IMR-90 (cell line): ENCODE measurements at regions not wholly inside any gene's neighbourhood (a gene's known extent, or its start where the extent isn't known, plus 50 kb on each side); places are given as distances from the start of the nearest gene placed in this dataset.

ENCODE experiments used
- ATAC-seq: fragments of 200-7000 bp; cut with Tn5 transposase; 2 replicates; pipeline ENCODE4 v1.9.1; 2020; ENCODE audit warnings: low read depth, mild to moderate bottlenecking, moderate library complexity
- BruUV-seq: library from RNA; stranded (reverse); fragments of 400-500 nt; replicated peaks from 2 replicates; lab custom pipeline; 2021; lab: Mats Ljungman, UMichigan
- CTCF ChIA-PET: fragments of 300-600 bp; formaldehyde crosslinking; extraction: SDS; loops from one replicate; lab custom pipeline; 2021; ENCODE audit warnings: antibody characterized with exemption; lab: Yijun Ruan, JAX
- POLR2A ChIA-PET: fragments of 300-600 bp; sonication (Branson Sonifier 250); formaldehyde crosslinking; loops from one replicate; lab custom pipeline; 2022; ENCODE audit warnings: antibody characterized with exemption; ENCODE audit not compliant: unreplicated experiment; lab: Charles Lee
- DNase-seq: peaks from one replicate; pipeline ENCODE4 v3.0.0; 2013
- H2AFZ ChIP-seq: replicated peaks from 2 replicates; pipeline ENCODE3; 2013; ENCODE audit warnings: low read length, mild to moderate bottlenecking; ENCODE audit not compliant: poor library complexity
- H2AK5ac ChIP-seq: 2 replicates; pipeline ENCODE4 v1.6.1; 2013; ENCODE audit warnings: low read depth, low read length, inconsistent platforms
- H2AK9ac ChIP-seq: replicated peaks from 2 replicates; pipeline ENCODE3; 2013; ENCODE audit warnings: mild to moderate bottlenecking, low read depth, low read length, moderate library complexity; ENCODE audit not compliant: poor library complexity
- H2BK120ac ChIP-seq: 2 replicates; pipeline ENCODE4 v1.6.1; 2013; ENCODE audit warnings: low read depth, low read length, inconsistent platforms
- H2BK15ac ChIP-seq: 3 replicates; pipeline ENCODE4 v1.6.1; 2013; ENCODE audit warnings: low read depth, low read length, inconsistent platforms
- H2BK20ac ChIP-seq: 2 replicates; pipeline ENCODE4 v1.6.1; 2013; ENCODE audit warnings: low read depth, mild to moderate bottlenecking, inconsistent platforms, low read length, moderate library complexity
- H2BK5ac ChIP-seq: 2 replicates; pipeline ENCODE4 v1.6.1; 2013; ENCODE audit warnings: mild to moderate bottlenecking, low read depth, low read length, inconsistent platforms; ENCODE audit not compliant: poor library complexity, severe bottlenecking
- H3K14ac ChIP-seq: replicated peaks from 2 replicates; pipeline ENCODE4 v1.6.1; 2013; ENCODE audit warnings: low read depth, low read length, inconsistent platforms
- H3K18ac ChIP-seq: 2 replicates; pipeline ENCODE4 v1.6.1; 2013; ENCODE audit warnings: low read depth, low read length, control low read depth
- H3K23ac ChIP-seq: 2 replicates; pipeline ENCODE4 v1.6.1; 2013; ENCODE audit warnings: low read depth, low read length, inconsistent platforms
- H3K27ac ChIP-seq: 2 replicates; pipeline ENCODE4 v1.5.1; 2013; ENCODE audit warnings: mild to moderate bottlenecking, control low read depth, low read length; ENCODE audit not compliant: insufficient read depth
- H3K27me3 ChIP-seq: 2 replicates; pipeline ENCODE4 v1.6.1; 2013; ENCODE audit warnings: low read length; ENCODE audit not compliant: control insufficient read depth, insufficient read depth
- H3K36me3 ChIP-seq: 2 replicates; pipeline ENCODE4 v1.6.1; 2013; ENCODE audit warnings: low read length, mixed read lengths; ENCODE audit not compliant: control insufficient read depth, insufficient read depth
- H3K4ac ChIP-seq: 2 replicates; pipeline ENCODE4 v1.6.1; 2013; ENCODE audit warnings: low read depth, low read length, inconsistent platforms
- H3K4me1 ChIP-seq: 2 replicates; pipeline ENCODE4 v1.6.1; 2013; ENCODE audit warnings: low read length, mixed read lengths; ENCODE audit not compliant: control insufficient read depth, insufficient read depth
- H3K4me2 ChIP-seq: 2 replicates; pipeline ENCODE4 v1.6.1; 2013; ENCODE audit warnings: low read depth, mild to moderate bottlenecking, control low read depth, low read length, moderate library complexity
- H3K4me3 ChIP-seq: 2 replicates; pipeline ENCODE4 v1.5.1; 2013; ENCODE audit warnings: low read depth, mild to moderate bottlenecking, control low read depth, low read length, moderate library complexity; ENCODE audit not compliant: insufficient read depth
- H3K56ac ChIP-seq: 2 replicates; pipeline ENCODE4 v1.6.1; 2013; ENCODE audit warnings: low read length, inconsistent platforms; ENCODE audit not compliant: insufficient read depth; ENCODE audit errors: extremely low read depth
- H3K79me1 ChIP-seq, 2 experiments: 2 replicates each; pipeline ENCODE4 v1.6.1; 2013; ENCODE audit warnings: low read length in 2 of 2, inconsistent platforms in 1 of 2, low read depth in 1 of 2
- H3K9ac ChIP-seq: 2 replicates; pipeline ENCODE4 v1.6.1; 2013; ENCODE audit warnings: low read depth, low read length, control low read depth
- H3K9me1 ChIP-seq: 2 replicates; pipeline ENCODE4 v1.6.1; 2013; ENCODE audit warnings: low read length, inconsistent platforms; ENCODE audit not compliant: insufficient read depth
- H3K9me3 ChIP-seq: 2 replicates; pipeline ENCODE4 v1.6.1; 2013; ENCODE audit warnings: low read length; ENCODE audit not compliant: control insufficient read depth, insufficient read depth
- H4K20me1 ChIP-seq: 2 replicates; pipeline ENCODE4 v1.6.1; 2013; ENCODE audit warnings: low read length, inconsistent platforms; ENCODE audit not compliant: insufficient read depth
- H4K5ac ChIP-seq: 2 replicates; pipeline ENCODE4 v1.6.1; 2013; ENCODE audit warnings: mild to moderate bottlenecking, low read depth, low read length, control low read depth
- H4K8ac ChIP-seq, 2 experiments: 2 replicates each; pipeline ENCODE4 v1.6.1; 2013; ENCODE audit warnings: low read depth in 2 of 2, low read length in 2 of 2, control low read depth in 1 of 2, inconsistent platforms in 1 of 2
- H4K91ac ChIP-seq: 2 replicates; pipeline ENCODE4 v1.6.1; 2013; ENCODE audit warnings: low read depth, low read length, inconsistent platforms; ENCODE audit not compliant: insufficient read depth
- BHLHE40 ChIP-seq: fragments of 150-350 bp; IDR thresholded peaks from 2 replicates; pipeline ENCODE4 v1.6.1; 2016; ENCODE audit warnings: mild to moderate bottlenecking, low read depth, low read length
- MAFK ChIP-seq: IDR thresholded peaks from 2 replicates; pipeline ENCODE4 v1.6.1; 2012; ENCODE audit warnings: low read depth, low read length, improper control_type of control experiment
- MAZ ChIP-seq: IDR thresholded peaks from 2 replicates; pipeline ENCODE4 v1.6.1; 2012; ENCODE audit warnings: low read depth, mild to moderate bottlenecking, low read length, improper control_type of control experiment, moderate library complexity, borderline replicate concordance
- POLR2A ChIP-seq: IDR thresholded peaks from 2 replicates; pipeline ENCODE4 v1.6.1; 2012; ENCODE audit warnings: mild to moderate bottlenecking, low read depth, low read length
- WGBS, 2 experiments: methylation state at CpG; one replicate each; pipeline versions ENCODE4 v1.1.5 to v1.1.7; 2013; ENCODE audit warnings: missing lambda C conversion rate in 2 of 2; ENCODE audit not compliant: insufficient read length in 1 of 2; ENCODE audit errors: extremely low coverage in 2 of 2; 5-methylcytosine and 5-hydroxymethylcytosine counted together
- dilution Hi-C: fragments of 300-500 bp; cut with HindIII; formaldehyde crosslinking; loops from one replicate; pipeline ENCODE4 v1.14.3; 2018; ENCODE audit warnings: low sequenced_read_pairs; ENCODE audit not compliant: unreplicated experiment
- in situ Hi-C: fragments of 300-500 bp; cut with MboI; formaldehyde crosslinking; loops from 3 replicates; pipeline ENCODE4 v1.14.3; 2019; ENCODE audit warnings: low sequenced_read_pairs, inconsistent platforms, mixed read lengths
- intact Hi-C: fragments of 100-400 bp; cut with micrococcal nuclease; formaldehyde crosslinking; loops from 2 replicates; pipeline ENCODE4 v1.10.0; 2022
- TF ChIP-seq, protein P1 (sequence below): fragments of 150-350 bp; IDR thresholded peaks from 2 replicates; pipeline ENCODE4 v1.6.1; 2016; ENCODE audit warnings: low read depth, mild to moderate bottlenecking, low read length, moderate library complexity, borderline replicate concordance

DNA sequence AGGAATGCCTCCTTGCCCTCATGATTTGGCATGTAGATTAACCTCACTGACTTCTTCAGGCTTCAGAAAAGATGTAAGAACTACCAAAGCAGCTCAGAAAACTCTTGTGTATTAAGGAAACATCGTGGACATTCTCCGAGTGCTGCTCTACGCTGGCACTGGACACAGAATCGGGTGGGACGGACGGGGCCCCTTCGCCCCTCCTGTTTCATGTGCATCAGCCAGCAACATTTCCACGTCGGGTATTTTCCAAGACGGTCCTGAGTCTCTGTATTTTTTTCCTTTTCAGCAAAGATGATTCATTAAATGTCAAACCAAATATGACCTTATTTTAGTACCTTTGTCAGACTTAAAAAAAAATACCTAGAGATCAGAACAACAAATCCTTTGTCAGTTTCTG lies 583.6 kb downstream of the CCDC171 start:
- no peak overlapping the region for H3K4me2 ChIP-seq

More for the DNA sequence above, 583.6 kb downstream of the CCDC171 start:
- TF ChIP-seq MAZ (no peak), POLR2A (no peak), MAFK (no peak), BHLHE40 (no peak)
- TF ChIP-seq, protein P1, sequence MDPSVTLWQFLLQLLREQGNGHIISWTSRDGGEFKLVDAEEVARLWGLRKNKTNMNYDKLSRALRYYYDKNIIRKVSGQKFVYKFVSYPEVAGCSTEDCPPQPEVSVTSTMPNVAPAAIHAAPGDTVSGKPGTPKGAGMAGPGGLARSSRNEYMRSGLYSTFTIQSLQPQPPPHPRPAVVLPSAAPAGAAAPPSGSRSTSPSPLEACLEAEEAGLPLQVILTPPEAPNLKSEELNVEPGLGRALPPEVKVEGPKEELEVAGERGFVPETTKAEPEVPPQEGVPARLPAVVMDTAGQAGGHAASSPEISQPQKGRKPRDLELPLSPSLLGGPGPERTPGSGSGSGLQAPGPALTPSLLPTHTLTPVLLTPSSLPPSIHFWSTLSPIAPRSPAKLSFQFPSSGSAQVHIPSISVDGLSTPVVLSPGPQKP = no peak
- Histone ChIP-seq H3K36me3 (no peaks in the 10 kb centered on the region), H2BK15ac (no peak overlapping the region), H3K9me3 (no peaks in the 10 kb centered on the region), H3K4me3 (no peak overlapping the region), H3K14ac (no peak overlapping the region; the same call in 1 of the 2 replicates), H2AFZ (no peak overlapping the region), H4K5ac (no peak overlapping the region), H2AK5ac (peak overlapping the region; percentile 31; the same call in 1 of the 2 replicates), H3K23ac (no peak overlapping the region), H3K9me1 (peaks cover 10% of the 10 kb centered on the region), H3K27ac (no peak overlapping the region), H2BK5ac (no peak overlapping the region), H3K56ac (no peak overlapping the region), H2BK20ac (no peak overlapping the region), H4K8ac (no peak overlapping the region), H3K18ac (no peak overlapping the region), H3K79me1 (no peaks in the 10 kb centered on the region), H3K27me3 (no peaks in the 10 kb centered on the region), H4K91ac (no peak overlapping the region), H2BK120ac (no peak overlapping the region), H3K4ac (no peak overlapping the region), H3K4me1 (peaks cover 17% of the 10 kb centered on the region), H2AK9ac (peak overlapping the region; percentile 68), H3K9ac (no peak overlapping the region), H4K20me1 (no peaks in the 10 kb centered on the region)
- in situ Hi-C loops = no loop called here
- no peak for ATAC-seq
- intact Hi-C loops = no loop called here
- WGBS, 2 experiments = 85% methylated on average over 7 of the region's 10 CpGs; no CpG with 5 or more reads in 1 of the 2 experiments
- no TSS peak for BruUV-seq
- CTCF ChIA-PET = no interaction called here
- no peak for DNase-seq
- dilution Hi-C loops = no loop called here
- POLR2A ChIA-PET = no interaction called here
